ENCODE measurements at regions not wholly inside any gene's neighbourhood (a gene's known extent, or its start where the extent isn't known, plus 50 kb on each side); places are given as distances from the start of the nearest gene placed in this dataset.

DNA sequence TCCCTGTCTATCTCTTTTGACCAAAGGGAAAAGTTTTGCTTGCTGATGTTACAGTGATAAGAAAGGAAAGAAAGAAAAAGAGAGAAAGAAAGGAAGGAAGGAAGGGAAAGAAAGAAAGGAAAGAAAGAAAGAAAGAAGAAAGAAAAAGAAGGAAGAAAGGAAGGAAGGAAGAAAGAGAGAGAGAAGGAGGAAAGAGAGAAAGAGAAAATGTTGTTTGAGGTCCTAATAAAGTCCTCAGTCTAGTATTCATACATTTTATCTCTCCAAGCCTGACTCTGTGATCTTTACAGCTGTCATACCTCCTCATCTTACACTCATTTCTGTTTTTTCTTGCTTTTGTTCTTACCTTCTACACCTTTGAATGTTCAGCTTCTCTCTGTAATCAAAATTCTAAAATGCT is 111.4 kb upstream of the MBNL1 start:
- no peak for DNase-seq

DNA sequence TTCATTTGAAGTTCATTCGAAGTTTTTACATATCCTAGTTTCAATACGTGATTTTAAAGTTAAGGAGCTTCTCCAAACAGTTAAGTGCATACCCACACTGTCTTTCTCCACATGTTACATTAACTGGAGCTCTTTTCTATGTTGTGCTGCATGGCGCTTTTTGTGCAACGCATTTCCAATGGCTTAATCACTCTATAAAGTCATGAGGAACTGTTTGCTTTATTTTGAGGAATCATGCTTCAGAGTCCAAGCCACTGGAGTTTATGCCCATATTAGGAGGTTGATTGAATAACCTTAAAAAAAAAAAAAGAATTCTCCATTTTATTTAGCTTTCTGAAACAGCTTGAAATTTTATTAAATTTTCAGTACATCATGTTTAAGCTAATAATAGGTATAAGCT is 109.4 kb upstream of the MBNL1 start:
- DNase-seq, result no peak

GRCh38 chr3:152160350-152161011 is 108.2 kb upstream of the MBNL1 start:
- DNase-seq, result no peak

GRCh38 chr3:152172460-152172859 is 96.3 kb upstream of the MBNL1 start:
- DNase-seq, result no peak

GRCh38 chr3:152173627-152174026 is 95.1 kb upstream of the MBNL1 start:
- DNase-seq, result no peak

GRCh38 chr3:152174876-152175527 is 93.7 kb upstream of the MBNL1 start:
- no peak for DNase-seq

- peak in 1 of 2 experiments; percentile 21 for DNase-seq
Observed at GRCh38 chr3:152175528-152175889, 93.2 kb upstream of the MBNL1 start.

DNA sequence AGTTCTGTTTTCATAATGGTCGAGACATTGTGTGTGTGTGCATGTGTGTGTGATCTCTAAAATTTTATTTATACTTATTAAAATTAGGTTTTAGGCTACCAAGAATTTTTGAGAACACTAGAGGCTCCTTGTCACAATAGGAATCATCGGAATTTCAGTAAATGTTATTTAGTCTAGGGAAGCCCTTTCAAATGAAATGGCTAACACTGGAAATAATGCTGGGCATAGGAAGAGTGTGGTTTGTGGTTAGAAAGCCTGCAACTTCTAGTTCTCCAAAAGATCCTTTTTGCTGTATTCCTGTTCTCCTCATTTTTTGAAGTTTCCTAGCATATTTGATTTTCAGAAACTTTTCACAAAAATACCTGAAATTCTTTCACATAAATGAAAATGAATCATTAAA is 92.5 kb upstream of the MBNL1 start:
- DNase-seq, result no peak

DNA sequence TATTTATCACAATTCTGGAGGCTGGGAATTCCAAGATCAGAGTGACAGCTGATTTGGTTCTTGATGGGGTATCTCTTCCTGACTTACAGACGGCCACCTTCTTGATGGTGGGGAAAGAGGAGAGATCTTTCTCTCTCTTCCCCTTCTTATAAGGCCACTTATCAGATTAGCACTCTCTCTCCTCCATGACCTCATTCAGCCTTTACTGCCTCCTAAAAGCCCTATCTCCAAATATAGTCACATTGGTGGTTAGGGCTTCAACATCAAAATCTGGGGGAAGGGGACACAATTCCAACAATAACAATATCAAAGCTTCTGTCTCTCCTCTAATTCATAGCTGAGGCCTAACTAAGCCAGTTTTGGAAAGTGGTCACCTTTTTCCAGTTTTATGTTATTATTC is 91.7 kb upstream of the MBNL1 start:
- no peak for DNase-seq

- DNase-seq, result no peak
Observed at GRCh38 chr3:152177757-152178156, 91.0 kb upstream of the MBNL1 start.

DNA sequence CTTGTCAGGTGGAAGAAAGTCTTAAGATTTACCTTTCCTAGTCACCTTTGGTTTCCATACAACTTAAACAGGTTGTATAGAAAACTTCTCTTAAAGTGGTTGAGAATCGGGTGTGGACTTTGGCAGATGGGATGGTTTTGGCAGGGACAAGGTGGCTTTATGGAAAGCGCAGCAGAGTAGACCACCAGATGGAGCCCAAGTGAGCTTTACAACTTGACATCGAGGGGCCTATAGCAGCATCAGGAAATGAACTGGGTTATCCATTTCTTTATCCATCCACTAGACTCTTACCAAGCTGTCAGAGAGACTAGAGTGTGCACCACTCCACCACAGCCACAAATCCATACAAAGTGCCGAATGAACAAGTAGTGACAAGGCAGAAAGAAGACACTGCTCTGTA is 85.3 kb upstream of the MBNL1 start:
- peak in 1 of 2 experiments; percentile 13 for DNase-seq

DNA sequence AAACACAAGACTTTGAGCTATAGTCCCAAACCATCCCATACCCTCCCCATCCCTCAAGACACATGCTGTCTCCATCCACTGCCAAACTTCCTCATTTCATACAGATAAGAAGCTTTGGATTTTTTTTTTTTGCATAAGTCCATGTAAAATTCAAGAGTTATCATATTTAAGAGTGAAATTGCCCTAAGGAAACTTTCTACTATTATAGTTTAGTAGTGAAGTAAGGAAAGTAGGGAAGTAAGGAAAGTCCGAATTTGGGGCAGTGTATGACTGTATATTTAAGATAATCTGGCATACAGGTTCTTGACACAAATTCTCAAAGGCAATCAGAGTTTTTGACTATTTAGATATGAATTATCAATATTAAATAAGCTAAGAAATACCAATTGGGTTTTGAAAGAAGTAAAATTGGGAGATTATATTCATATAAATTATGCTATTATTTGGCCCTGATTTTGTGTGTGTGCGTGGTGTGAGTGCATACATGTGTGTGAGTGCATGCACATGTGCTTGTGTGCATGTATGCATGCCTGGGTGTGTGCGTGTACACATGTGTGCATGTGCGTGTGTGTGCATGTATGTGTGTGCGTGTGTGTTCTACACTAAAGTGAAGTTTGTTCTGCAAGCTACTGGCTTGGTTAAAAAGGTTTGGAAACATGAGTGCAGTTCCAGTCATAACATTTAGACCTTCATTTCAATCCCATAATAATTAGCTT is 83.6 kb upstream of the MBNL1 start:
- no peak for DNase-seq

DNA sequence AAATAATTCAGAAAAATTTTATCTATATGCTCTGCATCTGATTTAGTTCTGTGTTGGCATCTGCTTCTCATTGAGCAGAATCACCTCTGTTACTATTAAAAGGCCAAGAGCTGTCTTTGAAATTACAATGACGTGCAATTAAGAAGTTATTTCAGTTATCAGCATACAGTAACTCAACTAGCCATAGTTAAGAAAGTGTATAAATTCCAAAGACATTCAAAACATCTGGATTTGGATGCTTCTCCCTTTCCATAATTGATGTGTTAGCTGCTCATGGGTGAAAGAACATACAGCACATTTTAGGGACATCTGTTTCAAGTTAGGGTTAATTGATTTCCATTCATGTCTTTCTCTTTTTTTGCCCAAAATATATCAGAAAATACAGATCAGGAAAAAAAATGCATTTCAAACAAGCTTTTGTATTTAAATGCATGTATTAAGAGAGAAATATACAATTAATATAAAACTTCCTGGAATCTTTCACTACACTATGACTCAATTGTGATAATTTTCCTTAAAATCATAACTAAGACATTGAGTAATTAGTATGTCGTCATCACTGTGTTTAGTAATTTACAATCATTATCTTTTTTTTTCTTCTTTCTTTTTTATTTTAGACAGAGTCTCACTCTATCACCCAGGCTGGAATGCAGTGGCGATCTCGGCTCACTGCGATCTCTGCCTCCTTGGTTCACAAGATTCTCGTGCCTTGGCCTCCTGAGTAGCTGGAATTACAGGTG is 82.7 kb upstream of the MBNL1 start:
- DNase-seq, result no peak

DNA sequence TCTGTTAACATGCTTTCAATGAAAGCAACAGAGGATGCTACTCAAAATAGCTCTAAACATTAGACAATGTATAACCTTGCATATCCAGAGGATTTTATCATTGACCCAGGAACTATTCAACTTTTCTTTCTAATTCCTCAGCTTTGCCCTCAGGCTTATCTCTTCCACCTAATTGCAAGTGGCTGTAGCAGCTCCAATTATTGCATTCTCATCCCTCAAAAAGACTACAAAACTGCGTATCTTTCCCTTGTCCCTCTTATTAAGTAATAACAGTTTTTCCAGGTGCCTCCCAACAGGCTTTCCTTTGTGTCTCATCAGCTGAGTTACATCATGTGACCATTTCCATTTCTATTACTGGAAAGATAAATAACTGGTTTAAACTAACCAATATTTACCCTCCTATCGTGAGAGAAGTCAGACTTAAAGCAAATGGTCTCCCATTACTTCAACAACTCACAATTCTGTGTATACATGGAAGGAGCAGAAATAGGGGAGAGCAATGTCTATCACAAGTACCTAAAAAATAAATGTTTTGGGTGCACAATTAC is 78.0 kb upstream of the MBNL1 start:
- no peak for DNase-seq

DNA sequence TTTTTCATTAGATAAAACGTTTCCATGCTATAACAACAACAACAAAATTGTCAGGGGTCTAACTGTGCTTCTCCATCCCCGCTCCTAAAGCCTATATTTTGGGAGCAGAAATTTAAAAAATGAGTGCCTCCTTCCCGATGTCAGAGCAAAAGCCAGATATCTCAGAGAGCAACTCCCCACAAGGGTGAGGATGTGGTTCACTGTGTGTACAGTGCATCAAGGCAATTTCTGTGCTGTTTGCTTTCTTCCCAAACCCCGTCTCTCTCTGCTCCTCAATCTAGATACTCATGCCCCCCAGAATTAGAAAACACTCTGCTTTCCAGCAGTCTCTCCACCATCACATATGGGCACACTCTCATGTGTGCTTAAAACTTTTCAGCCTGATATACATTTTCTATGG is 76.7 kb upstream of the MBNL1 start:
- DNase-seq, result no peak

DNA sequence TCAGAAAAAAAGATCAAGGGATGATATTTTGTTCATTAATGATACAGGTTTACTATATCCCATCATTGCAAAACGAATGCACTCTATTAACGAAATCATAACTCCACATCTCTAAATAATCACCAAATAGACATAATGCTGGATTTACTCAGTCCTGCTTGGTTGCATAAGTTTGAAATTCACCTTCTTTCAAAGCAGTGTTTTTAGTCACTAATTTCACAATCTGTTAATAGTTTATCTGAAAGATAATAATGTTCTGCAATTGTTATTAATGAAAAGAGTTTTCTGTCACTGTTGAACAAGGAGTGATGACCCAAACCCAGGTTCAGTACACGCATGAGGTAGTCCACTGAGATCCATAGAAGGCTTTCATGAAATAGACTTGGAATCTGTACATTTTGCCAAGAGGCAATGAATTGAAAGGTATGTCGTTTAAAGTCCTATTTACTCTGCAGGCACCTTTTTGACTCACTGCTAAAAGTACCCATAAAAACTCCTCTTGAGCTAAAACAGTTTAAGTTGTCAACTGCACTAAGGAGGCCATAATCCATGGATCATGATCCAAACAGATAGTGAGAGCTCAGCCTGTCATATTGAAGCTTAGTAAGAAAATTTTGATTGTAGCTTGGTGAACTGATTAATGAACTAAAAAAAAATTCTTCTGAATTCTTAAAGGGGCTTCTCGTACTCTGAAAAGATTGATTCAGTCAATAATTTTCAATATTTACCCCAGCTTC is 75.6 kb upstream of the MBNL1 start:
- DNase-seq, result no peak

GRCh38 chr3:152193673-152194267 is 75.0 kb upstream of the MBNL1 start:
- no peak for DNase-seq

DNA sequence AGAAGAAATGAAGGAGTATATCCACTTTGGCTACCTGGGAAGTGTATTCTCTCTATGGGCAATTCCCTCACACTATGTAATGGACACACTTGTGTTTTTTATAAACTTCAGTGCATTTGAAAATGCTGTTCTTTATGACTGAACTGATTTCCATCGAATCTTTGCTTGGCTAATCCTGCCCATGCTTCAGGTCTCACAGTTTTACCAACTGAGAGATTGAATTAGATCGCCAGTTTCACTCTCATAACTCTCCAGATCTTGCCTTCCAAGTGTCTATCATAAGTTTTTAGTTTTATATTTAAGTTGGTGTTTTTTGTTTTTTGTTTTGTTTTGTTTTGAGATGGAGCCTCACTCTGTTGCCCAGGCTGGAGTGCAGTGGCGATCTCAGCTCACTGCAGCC is 73.5 kb upstream of the MBNL1 start:
- no peak for DNase-seq

DNA sequence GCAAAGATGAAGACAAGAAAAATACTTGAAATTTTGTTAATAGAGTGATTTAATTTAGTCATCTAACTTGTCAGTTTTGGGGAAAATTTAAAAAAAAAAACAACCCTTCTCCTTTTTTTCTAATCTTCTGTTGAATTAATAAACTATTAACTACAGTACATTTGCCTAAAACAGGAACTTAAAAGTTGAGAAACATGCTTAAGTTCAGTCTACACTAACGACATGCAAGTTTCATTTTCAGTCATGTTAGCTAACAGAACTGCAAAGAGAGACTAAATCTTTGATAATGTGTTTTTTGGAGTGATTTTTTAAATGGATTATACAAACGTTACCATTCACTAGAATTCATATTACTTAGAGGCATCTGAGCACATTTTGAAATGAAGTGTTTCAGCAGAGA is 71.9 kb upstream of the MBNL1 start:
- DNase-seq, result no peak

DNA sequence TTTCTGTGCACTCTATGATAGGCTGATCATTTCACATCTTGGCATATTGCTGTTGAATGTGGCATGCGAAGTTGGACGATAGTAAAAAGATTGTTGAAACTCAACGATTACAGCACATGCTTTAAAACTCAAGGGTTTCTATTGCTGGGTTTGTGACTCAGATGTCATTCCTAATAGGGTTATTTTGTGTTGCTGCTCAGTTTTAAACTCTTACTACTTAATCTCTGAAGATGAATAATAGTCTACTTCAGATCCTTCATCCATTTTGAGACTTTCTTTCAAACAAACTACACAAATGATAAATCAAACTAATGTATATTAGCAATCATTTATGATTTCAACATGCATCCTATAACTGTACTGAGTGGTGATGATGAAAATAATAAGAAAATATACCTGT is 71.3 kb upstream of the MBNL1 start:
- DNase-seq, result no peak

- no peak for DNase-seq
Observed at GRCh38 chr3:152197937-152198336, 70.8 kb upstream of the MBNL1 start.

GRCh38 chr3:152198665-152199064 is 70.1 kb upstream of the MBNL1 start:
- no peak for DNase-seq
